Fibroblast of lung (primary cell): ENCODE measurements at regions not wholly inside any gene's neighbourhood (a gene's known extent, or its start where the extent isn't known, plus 50 kb on each side); places are given as distances from the start of the nearest gene placed in this dataset.

Experiments
- DNase-seq, 2 donors: peaks; one replicate each; pipeline versions ENCODE4 v3.0.0 to v3.0.0-alpha.2; 2010; ENCODE audit warnings: low read depth in 2 of 2
- H2AFZ ChIP-seq: 2 replicates; pipeline ENCODE4 v1.5.1; 2012; ENCODE audit warnings: low read length, control low read depth, inconsistent platforms
- H3K27ac ChIP-seq: 2 replicates; pipeline ENCODE4 v1.5.1; 2011; ENCODE audit warnings: low read length, control low read depth; ENCODE audit not compliant: insufficient read depth
- H3K27me3 ChIP-seq: 2 replicates; pipeline ENCODE4 v1.5.1; 2011; ENCODE audit warnings: mild to moderate bottlenecking, low read length; ENCODE audit not compliant: control insufficient read depth, insufficient read depth
- H3K36me3 ChIP-seq: 2 replicates; pipeline ENCODE4 v1.5.1; 2011; ENCODE audit warnings: low read length; ENCODE audit not compliant: control insufficient read depth, insufficient read depth
- H3K4me1 ChIP-seq: 2 replicates; pipeline ENCODE4 v1.5.1; 2011; ENCODE audit warnings: low read length; ENCODE audit not compliant: control insufficient read depth, insufficient read depth; ENCODE audit errors: extremely low read depth
- H3K4me2 ChIP-seq: 2 replicates; pipeline ENCODE4 v1.5.1; 2011; ENCODE audit warnings: low read length, control low read depth; ENCODE audit not compliant: insufficient read depth; ENCODE audit errors: extremely low read depth
- H3K4me3 ChIP-seq, 4 experiments: fragments of 200-600 bp in 1 of 4; sonication (generic) in 1 of 4; replicated peaks in 1 of 4; 2 replicates each; pipeline ENCODE4 v1.5.1; 2011 to 2016; ENCODE audit warnings: low read length in 4 of 4, low read depth in 3 of 4, mild to moderate bottlenecking in 3 of 4, control low read depth in 2 of 4, inconsistent platforms in 1 of 4, mixed read lengths in 1 of 4; ENCODE audit not compliant: insufficient read depth in 1 of 4; ENCODE audit errors: control extremely low read depth in 1 of 4
- H3K79me2 ChIP-seq: 2 replicates; pipeline ENCODE4 v1.5.1; 2012; ENCODE audit warnings: mild to moderate bottlenecking, low read length, inconsistent platforms; ENCODE audit not compliant: control insufficient read depth, insufficient read depth
- H3K9ac ChIP-seq: 2 replicates; pipeline ENCODE4 v1.5.1; 2011; ENCODE audit warnings: mild to moderate bottlenecking, low read length, control low read depth; ENCODE audit not compliant: insufficient read depth
- H3K9me3 ChIP-seq: 2 replicates; pipeline ENCODE4 v1.5.1; 2012; ENCODE audit warnings: low read depth, low read length; ENCODE audit not compliant: control insufficient read depth, insufficient read depth
- H4K20me1 ChIP-seq: 2 replicates; pipeline ENCODE4 v1.5.1; 2011; ENCODE audit warnings: low read length; ENCODE audit not compliant: control insufficient read depth, insufficient read depth; ENCODE audit errors: extremely low read depth
- EZH2 ChIP-seq: IDR thresholded peaks from 2 replicates; pipeline ENCODE4 v1.5.1; 2012; ENCODE audit warnings: low read length, control low read depth, mild to moderate bottlenecking; ENCODE audit errors: missing control alignments
- TF ChIP-seq, protein P1 (sequence below), 2 donors: IDR thresholded peaks in 1 of 2; conservative IDR thresholded peaks in 1 of 2; 1 replicate in 1 of 2; 2 replicates in 1 of 2; pipeline ENCODE4 v1.5.1; 2011 to 2012; ENCODE audit warnings: low read length in 2 of 2, control low read depth in 1 of 2, inconsistent platforms in 1 of 2, low read depth in 1 of 2, mild to moderate bottlenecking in 1 of 2

DNA sequence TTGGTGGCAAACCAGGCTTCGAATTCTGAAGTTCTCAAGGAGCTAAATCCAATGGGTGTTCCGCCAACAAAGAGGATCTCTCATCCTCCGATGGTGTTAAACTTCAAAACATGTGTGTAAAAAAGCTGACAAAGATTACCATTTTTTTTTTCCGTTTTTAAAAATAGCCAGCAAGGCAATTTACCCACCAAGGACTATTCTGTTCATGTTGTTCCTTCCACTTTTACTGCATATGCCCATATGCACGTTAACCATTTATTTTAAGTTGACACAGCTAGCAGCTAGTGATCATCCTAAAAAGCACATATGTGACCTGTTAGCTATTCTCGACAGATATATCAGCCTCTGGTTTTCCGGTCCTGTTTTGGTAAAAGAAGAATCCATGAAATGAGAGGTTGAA lies 326.7 kb downstream of the PLK2 start:
- DNase-seq = no peak
- Histone ChIP-seq H2AFZ (no peak overlapping the region), H3K4me2 (no peak overlapping the region), H3K27me3 (no peaks in the 10 kb centered on the region), H3K79me2 (no peaks in the 10 kb centered on the region), H3K4me1 (peaks cover 12% of the 10 kb centered on the region), H3K27ac (no peak overlapping the region), H4K20me1 (no peaks in the 10 kb centered on the region), H3K9ac (no peak overlapping the region), H3K36me3 (no peaks in the 10 kb centered on the region), H3K4me3 (no peak overlapping the region), H3K9me3 (no peaks in the 10 kb centered on the region)
- no peak for TF ChIP-seq EZH2
- TF ChIP-seq, protein P1, sequence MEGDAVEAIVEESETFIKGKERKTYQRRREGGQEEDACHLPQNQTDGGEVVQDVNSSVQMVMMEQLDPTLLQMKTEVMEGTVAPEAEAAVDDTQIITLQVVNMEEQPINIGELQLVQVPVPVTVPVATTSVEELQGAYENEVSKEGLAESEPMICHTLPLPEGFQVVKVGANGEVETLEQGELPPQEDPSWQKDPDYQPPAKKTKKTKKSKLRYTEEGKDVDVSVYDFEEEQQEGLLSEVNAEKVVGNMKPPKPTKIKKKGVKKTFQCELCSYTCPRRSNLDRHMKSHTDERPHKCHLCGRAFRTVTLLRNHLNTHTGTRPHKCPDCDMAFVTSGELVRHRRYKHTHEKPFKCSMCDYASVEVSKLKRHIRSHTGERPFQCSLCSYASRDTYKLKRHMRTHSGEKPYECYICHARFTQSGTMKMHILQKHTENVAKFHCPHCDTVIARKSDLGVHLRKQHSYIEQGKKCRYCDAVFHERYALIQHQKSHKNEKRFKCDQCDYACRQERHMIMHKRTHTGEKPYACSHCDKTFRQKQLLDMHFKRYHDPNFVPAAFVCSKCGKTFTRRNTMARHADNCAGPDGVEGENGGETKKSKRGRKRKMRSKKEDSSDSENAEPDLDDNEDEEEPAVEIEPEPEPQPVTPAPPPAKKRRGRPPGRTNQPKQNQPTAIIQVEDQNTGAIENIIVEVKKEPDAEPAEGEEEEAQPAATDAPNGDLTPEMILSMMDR (conservative IDR thresholded peaks at IDR 0.05 in 1 of 2, IDR thresholded peaks at IDR 0.05 in 1 of 2; ENCODE audit: low read depth in 1 of 2, low read length in 2 of 2) = no peak

DNA sequence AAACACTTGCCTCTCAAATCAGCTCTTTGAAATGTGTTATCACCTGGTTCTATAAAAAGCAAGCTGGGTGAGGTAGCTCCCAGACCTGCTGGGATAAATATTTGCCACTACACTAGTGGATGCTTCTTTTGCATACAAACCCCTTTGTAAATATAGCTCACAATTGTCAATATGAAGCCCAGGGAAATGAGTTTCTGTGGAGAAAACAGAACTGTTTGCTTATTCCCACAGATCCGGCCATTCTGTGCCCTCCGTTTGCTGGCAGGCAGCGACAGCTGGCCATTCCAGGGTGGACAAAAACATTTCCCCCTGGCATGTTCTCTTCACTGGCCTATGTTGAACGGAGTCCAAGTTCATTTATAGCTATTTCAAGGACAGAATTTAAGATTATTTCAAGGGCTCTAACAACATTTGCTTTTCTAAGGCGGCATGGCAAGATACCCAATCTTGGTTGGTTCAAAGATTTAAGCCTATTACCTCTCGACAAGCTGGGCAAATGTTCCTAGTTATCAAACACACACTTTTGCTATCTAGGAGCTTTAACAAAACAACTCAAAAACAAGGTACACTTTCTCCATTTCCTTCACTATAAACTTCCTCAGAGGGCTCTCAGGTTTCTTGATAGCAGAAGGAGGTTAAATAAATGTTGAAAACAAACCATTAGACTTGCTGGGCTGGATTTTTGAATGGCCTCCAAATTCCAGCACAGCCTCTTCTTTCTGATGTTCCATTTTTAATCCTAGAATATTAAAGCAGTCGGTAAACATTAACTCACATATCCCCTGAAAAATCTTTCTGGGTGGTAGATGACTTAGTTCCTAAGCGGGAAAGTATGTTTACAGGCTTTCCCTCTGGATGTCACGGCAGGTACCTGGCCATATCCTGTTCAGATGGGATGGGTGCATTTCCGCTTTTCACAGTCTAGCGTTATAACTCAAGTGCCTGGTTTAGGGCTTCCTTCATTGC lies 332.3 kb downstream of the PLK2 start:
- no peak overlapping the region for H3K4me3 ChIP-seq
- H2AFZ ChIP-seq = no peak overlapping the region
- no peaks in the 10 kb centered on the region for H3K79me2 ChIP-seq
- H3K9me3 ChIP-seq = no peaks in the 10 kb centered on the region
- TF ChIP-seq, protein P1 (conservative IDR thresholded peaks at IDR 0.05 in 1 of 2, IDR thresholded peaks at IDR 0.05 in 1 of 2; ENCODE audit: low read depth in 1 of 2, low read length in 2 of 2) = no peak
- no peak for TF ChIP-seq EZH2
- H3K9ac ChIP-seq = no peak overlapping the region
- H3K27me3 ChIP-seq = no peaks in the 10 kb centered on the region
- H3K4me1 ChIP-seq = no peaks in the 10 kb centered on the region
- H3K36me3 ChIP-seq = no peaks in the 10 kb centered on the region
- H3K4me2 ChIP-seq = no peak overlapping the region
- H4K20me1 ChIP-seq = no peaks in the 10 kb centered on the region
- DNase-seq = peak in 1 of 2 donors; percentile 22
- no peak overlapping the region for H3K27ac ChIP-seq

DNA sequence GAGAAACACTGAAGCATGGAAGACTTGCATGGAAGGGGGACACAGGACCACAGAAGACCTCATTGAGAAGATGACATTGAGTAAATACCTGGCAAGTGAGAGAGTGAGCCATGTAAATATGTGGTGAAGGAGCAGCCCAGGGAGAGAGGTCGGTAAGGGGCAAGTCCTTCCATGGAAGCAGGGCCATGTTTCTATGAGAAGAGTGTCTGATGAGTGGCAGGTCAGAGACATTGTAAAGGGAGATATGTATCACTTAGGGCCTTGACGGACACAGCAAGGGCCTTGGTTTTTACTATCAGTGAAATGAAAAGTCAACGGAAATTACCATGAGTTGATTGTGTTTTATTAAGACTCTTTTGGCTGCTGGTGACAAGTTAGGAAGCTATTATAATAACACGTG lies 336.4 kb downstream of the PLK2 start:
- TF ChIP-seq, protein P1 (conservative IDR thresholded peaks at IDR 0.05 in 1 of 2, IDR thresholded peaks at IDR 0.05 in 1 of 2; ENCODE audit: low read depth in 1 of 2, low read length in 2 of 2) = no peak
- TF ChIP-seq EZH2 = no peak
- Histone ChIP-seq H3K27me3 (no peaks in the 10 kb centered on the region), H3K9me3 (no peaks in the 10 kb centered on the region), H3K9ac (no peak overlapping the region), H3K4me1 (no peaks in the 10 kb centered on the region), H3K27ac (no peak overlapping the region), H4K20me1 (no peaks in the 10 kb centered on the region), H3K79me2 (no peaks in the 10 kb centered on the region), H3K4me3 (no peak overlapping the region), H2AFZ (no peak overlapping the region), H3K36me3 (no peaks in the 10 kb centered on the region), H3K4me2 (no peak overlapping the region)
- no peak for DNase-seq
